GM21390 (cell line): ENCODE measurements at regions not wholly inside any gene's neighbourhood (a gene's known extent, or its start where the extent isn't known, plus 50 kb on each side); places are given as distances from the start of the nearest gene placed in this dataset.

ENCODE experiments used
- ATAC-seq: cut with Tn5 transposase; IDR thresholded peaks from one replicate; pipeline ENCODE4 v1.9.1; 2021; ENCODE audit not compliant: unreplicated experiment

DNA sequence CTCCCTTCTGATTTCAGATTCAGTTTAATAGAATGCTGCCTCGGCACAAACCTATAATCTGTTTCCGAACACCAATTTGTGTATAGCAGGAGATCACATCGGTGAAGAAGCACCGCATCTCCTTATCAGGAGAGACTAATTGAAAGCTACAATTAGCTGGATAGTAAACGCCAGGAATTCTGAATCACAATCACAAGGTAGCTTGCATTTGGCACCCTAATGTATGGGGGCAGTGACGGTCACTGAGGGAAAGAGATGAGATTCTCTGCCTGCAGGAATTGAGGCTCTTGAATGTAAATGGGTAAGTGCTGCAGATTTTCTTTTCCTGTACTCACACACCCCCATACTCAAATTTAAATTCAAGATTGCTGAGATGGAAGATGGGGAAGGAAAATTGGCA, 373.6 kb upstream of the ZNF608 start:
- ATAC-seq, result no peak

DNA sequence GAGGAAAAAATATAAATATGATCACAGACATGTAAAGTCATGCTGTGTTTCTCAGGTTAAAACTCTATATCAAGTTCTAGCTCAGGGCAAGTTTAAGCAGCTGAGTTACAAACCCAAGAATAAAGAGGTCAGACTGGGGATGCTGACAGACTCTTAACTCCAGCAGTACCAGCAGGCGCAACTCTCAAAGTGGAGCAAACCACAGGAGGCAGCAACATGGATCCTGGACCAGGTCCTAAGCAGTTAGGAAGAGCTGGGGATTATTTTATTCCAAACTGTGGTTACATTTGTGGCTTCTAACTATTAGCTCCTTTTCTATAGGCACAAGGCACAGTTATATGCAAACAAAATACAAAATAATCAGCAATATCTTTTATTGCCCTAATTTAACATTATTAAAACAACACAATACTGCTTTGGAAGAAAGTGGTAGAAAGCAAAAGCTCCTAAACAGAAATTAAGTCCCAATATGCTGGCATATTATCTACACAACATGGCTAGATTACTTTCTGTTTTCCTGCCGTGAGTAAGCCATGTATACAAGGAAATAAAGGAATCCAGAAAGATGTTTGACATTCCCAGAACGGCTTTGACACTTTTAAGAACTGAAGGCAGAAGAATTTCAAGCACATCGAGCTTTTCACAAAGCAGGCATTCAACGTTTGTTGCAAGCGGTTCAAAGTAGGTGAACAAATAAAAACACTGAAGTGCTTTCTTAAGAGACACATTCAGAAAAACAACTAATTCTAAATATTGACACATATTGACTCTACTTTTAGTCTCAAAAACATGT, 378.8 kb upstream of the ZNF608 start:
- ATAC-seq, result no peak

DNA sequence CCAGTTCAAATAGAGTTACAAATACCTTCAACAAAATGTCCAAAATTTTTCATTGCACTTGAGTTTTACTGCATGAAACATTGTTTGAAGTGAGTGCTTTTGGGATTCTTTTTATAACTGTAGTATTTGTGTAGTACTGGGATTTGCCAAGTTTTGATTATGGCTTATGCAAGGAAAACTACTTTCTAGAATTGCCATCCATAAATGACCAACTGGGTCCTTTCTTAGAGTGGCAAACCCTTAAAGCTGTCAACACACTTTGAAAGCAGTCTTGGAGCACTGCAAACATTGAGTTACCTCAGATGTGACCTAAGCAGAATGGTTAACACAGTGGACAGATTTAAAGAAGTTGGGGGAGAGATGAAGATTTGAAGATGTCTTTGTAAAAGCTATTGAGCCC, 379.6 kb upstream of the ZNF608 start:
- no peak for ATAC-seq

DNA sequence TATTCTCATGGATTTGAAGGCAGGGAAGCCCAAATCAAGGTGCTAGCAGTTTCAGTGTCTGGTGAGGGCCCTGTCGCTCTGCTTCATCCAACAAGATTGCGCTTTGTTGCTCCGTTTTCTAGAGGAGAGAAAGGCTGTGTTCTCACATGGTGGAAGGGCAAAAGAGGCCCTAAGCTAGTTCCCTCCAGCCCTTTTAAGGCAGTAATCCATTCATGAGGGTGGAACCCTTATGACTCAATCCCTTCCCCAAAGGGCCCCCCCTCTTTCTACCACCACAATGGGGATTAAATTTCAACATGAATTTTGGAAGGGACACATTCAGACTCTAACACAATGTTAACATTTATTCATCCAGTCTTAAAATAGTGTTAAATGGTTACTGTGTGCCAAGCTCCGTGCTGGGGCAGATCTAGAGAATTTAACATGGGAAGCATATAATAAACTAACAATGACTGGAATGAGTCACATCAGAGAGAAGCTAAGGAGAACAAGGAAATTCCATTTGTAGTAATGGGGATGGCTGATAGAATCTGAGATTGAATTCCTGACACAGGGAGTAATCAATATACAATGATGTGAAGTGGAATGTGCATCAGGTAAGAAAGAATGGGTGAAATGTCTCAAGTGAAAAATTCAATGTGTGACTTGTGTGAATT, 382.8 kb upstream of the ZNF608 start:
- ATAC-seq, result no peak

DNA sequence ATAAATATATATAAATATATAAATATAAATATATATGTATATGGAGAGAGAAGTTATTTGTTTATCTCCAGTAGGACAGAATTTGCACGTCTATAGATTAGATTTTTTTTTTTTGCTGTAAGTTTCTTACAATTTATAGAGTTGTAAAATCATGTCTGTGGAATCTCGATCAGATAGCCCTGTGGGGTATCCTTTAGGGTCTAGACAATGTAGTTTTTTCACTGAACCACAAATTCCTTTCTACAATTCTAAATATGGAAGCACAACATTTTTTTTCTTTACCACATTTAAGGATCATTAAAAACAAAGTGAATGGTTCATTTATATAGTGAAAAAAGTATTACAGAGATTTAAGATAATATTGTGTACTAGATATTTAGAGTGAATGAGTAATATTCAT, 384.2 kb upstream of the ZNF608 start:
- ATAC-seq, result no peak

DNA sequence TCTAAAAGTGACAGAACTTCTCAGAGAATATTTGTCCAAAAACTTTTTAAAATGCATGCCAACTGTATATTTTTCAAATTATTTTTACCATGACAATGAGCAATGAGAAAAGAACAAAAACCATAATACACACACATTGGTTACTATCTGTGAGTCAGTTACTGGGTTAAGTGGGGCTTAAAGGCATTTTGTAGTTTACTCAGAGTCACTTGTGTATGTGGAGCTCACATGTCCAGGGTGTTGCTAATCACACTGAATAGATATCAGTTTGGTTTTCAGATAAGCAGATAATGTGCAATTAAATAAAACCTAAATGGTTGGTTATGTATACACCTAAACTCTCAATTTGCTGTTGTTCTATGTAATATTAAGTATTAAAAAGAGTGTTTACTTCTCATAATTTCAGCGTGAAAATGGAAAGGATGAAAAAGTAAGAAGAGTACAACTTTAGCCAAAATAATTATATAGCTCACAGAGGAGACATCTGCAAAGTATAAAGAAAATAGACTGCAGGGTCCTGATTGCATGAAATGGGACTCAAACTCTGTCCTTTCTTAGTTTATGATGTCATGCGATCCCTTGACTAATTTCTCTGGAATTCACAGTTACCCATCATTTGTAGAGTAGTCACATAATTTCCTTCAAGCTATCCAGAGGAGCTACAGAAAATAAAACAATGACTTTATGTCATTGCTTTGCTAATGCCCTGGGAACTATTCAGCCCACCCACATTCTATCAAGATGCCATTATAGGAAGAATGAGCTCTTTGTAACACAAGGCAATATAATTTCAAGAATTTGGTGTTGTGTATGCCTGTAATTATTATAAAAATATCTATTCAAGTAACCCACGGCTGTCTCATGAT, 388.0 kb upstream of the ZNF608 start:
- ATAC-seq, result no peak

DNA sequence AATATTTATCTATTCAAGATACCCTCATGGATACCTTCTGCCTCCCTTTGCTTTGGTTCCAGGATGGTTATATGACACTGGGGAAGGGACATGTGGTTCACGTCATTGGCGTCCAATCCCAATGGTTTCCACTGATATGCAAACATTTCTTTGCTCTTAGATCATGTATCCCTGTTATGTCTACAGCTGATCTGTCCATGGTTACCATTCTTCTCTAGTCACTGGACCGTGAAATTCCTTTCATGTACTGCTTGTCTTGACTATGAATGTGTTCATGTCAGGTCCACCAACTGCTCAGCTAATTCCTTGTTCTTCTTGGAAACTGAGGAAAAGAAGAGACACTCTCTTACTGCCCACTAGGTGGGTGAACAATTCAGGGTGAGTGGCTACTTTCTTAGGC, 391.1 kb upstream of the ZNF608 start:
- no peak for ATAC-seq

DNA sequence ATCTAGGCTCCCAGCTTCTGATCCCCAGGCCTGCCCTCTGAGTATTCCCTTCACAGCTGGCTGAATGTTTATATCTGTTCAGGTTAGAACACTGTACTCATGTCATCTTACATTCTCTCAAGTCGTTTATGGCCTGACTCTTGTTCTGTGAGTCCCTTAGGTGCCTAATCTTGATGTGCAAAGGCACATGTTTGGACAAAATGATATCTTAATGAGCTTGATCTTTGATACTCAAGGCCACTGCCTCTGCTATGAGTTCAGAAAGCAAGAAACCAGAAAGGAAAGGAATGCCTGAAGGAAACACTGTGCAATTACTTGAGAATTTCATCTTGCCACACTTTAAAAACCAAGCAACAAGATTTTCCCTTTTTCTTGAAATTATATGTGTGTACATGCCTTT, 391.8 kb upstream of the ZNF608 start:
- ATAC-seq, result no peak

DNA sequence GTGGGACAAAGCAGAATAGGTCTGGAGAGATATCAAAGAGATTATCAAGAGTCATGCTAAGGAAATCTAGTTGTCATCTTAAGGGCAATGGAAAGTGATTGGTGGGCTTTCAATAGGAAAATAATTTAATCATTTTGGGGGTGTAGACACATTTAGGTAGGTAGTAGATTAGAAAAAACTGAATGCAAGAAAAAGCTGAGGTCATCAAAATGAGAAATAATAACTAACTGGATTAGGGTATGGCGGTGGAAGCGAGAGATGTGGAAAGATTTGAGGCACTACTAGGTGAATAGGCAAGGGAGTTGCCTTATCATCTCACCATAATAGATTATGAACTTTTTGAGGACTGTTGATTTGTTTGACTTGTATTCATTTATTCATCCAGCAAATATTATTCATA, 393.2 kb upstream of the ZNF608 start:
- ATAC-seq, result no peak

DNA sequence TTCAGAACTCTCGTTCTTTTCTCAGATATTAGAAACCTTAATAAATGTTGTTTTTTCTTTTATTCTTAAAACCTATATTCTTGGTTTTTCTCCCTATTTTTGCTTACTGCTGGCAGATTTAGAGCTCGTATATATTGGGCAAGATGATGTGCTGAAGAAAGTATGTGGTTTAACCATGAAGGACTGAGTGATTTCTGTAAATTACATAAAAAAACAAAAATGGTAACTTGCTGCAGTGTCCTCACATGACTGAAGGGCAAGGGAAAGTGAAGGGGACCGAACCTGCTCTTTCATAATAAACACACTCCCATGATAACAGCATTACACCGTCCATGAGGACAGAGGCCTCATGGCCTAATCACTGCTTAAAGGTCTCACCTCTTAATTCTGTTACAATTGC, 393.8 kb upstream of the ZNF608 start:
- no peak for ATAC-seq

DNA sequence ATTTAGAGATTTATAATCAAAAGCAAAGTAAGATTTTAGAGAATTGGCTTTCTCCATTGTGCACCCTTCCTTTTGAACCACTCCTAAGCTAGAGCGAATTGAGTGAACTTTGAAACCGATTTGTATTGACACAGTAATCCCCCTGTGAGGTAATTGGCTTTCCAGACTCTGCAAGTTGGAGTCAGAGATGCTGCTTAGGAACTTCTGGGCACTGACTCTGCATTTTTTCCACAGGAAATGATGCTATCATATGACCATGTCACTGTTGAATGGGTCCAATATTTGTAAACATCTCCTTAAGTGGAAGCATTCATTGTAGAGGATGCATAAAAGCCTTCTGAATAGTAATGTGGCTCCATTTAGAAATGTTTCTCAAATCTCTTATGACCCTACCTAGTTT, 394.4 kb upstream of the ZNF608 start:
- ATAC-seq, result no peak

DNA sequence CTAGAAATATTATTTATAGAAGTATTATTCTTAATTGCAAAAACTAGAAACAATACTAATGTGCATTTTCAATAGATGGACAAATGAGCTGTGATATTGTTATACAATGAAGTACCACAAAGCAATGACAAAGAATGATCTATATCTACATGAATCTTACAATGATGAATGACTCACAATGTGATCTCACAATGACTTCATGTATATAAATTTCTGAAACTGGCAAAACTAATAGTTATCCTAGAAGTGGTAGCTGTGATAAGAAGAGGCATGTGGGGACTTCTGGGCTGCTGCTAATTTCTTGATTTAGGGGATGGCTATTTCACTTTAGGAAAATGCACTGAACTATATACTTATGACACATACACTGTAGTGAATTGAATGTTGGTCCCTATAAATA, 396.0 kb upstream of the ZNF608 start:
- ATAC-seq, result no peak

DNA sequence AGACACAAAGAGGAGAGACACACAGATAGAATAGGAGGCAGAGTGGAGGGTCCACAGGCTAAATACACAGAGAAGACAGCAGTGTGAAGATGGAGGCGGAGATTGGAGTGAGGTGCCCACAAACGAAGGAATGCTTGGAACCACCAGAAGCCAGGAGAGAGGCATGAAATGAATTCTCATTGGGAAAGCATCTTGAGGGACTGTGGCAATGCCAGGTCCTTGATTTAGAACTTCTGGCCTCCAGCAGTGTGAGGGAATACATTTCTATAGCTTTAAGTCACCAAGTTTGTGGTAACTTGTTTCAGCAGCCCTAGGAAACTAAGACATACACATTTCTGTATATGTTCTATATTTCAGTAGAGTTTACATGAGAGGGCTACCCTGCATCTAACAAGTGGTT, 396.6 kb upstream of the ZNF608 start:
- ATAC-seq, result no peak

DNA sequence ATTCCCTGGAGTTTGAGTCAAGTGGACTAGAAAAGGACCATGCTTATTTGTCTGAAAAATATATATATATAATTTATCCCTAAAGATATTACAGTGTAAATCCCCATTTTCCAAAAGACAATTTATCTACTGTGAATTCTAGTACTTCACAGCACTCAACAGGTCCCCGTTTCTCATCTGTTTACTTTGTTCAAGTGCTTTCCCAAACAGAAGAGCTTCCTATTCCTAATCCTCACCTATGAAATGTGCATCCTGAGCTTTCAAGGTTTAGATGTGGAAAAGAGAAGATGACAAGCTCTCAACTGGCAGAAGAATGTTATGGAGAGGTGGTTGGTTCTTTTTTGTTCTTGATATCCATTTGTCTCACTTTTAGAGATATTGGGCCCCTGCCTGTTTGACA, 401.6 kb upstream of the ZNF608 start:
- ATAC-seq, result no peak

DNA sequence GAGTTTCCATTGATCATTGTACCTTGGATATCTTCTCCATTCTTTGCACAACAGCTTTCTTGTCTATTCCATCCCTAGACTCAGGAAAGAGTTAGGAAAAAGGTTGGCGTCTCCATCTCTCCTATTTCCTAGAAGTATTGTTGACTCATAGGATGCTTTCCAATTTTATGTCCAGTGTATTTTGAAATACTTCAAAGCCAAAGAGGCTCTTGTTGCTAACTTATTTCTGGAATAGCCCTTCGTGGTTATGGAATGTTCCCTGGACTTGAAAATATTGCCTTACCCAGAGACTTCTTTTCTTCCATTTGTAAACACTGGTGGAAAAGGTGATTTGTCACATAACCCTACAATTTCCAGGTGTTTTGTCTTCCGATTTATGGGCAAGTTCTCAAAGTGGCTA, 402.3 kb upstream of the ZNF608 start:
- no peak for ATAC-seq

DNA sequence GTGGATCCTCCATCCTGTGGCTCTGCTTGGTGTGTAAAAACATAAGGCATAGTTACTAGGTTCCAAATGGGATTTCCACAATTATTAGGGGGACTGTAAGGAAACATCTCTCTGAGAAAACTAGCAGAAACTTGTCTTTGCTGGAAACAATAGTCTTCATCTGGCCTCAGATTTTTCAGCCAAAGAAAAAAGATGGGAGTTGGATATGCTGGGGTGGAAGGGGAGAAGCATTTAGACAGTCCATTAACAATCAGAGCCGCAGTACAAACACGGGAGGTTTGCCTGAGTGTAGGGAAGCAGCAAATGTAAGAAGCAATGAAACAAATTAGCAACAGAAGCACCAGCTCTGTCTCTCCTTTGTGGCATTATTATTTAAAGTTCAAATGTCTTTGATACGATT, 402.7 kb upstream of the ZNF608 start:
- ATAC-seq, result no peak

DNA sequence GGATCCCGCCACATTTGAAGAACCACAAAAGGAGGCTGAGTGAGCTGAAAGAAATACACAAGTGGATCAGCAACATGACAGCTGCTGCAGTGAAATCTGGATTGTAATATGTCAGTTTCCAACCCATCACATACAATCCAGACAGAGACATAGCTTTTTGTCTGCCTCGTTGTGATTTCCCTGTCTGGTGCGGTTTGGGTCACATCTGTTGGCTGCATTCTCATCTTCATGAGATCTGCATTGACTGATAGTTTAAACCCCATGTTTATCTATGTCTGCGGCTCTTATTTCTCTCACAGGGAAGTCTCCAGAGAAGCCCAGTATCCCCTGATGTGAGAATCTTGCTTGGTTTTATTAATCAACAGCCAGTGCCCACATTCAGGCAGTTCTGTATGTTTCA, 403.1 kb upstream of the ZNF608 start:
- no peak for ATAC-seq

DNA sequence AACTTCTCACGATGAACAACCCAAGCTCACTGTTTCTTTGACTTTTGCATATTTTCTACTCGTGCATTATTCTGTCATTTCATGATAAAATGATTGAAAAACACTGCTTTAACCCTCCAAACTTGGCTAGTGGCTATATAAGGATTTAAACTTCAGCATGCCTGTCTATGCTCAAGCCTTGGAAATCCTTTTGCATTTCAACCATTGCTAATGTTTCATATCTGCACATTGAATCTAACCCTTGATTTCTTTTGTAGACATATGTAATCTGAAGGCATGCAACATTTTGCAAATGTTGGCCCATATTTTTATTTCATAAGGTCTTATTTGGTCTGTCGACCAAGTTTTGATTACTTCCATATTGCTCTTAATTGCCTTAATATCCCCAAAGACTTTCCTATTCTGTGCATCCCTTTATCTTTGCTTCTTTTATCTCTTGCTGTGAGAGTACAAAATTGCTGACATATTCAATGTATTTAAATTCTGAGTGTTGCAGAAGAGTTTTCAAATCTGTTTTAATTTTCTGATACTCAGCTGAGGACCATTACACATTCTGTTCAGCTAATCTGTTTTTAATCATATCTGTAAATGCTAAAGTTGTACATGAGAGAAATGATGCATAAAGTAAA, 403.7 kb upstream of the ZNF608 start:
- no peak for ATAC-seq

DNA sequence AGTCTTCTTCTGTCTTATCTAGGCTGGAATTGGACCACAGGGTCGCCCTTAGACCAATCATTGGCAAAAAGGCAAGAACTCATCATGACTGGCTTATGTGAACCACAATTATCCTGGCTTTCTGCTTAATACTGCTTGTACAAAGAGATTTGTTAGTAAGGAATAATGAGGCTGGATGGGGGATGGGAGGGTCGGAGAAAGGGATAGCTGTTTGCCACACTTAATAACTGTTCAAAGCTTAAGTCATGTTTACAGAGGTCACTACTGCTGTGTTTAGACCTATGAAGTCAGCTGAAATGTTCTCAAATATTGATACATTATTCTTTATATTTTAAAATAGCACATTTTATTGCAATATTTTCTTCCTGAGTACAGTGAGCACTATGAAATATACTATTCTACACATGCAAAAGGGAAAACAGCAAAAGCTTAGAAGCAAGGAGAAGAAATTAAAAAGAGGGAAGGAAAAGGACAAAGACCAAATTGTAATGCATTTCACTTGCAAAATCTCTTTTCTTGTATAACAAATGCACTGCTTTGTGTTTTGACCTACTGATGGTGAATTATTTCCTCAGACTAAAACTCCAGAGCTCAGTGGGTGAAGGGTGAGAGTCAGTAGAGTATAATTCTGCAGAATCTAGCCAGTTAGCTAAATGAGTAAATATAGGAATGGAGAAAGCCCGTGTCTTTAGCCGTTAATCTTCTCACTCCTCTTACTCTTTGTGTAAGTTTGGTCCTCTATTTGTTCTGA, 404.9 kb upstream of the ZNF608 start:
- no peak for ATAC-seq

DNA sequence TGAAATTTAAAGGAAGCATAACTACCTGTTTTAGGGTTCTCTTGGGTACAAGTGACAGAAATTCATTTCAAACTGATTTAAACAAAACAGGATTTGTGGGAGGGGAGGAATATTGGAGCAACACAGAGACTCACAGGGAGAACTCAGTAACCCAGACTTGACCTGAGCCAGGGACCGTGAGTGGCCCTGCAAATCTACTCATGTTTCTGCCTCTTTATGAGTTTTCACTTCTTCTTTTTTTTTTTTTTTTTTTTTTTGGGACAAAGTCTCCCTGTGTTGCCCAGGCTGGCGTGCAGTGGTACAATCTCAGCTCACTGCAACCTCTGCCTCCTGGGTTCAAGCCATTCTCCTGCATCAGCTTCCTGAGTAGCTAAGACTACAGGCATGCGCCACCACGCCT, 405.6 kb upstream of the ZNF608 start:
- no peak for ATAC-seq
